HK-2 (cell line): ENCODE measurements at regions not wholly inside any gene's neighbourhood (a gene's known extent, or its start where the extent isn't known, plus 50 kb on each side); places are given as distances from the start of the nearest gene placed in this dataset.
"Not testable (repeated sequence)": the region's sequence is repeated elsewhere in the genome, so short reads cannot be mapped to it uniquely, and the experiment has no call there.

Experiments used
- DNase-seq: peaks from one replicate; pipeline ENCODE4 v3.0.0-alpha.2; 2018; ENCODE audit not compliant: unreplicated experiment

GRCh38 chr18:12179029-12179428 lies 75.1 kb upstream of the CIDEA start:
- not testable (repeated sequence) for DNase-seq

GRCh38 chr18:12179697-12180577 lies 74.2 kb upstream of the CIDEA start:
- DNase-seq: not testable (repeated sequence)

GRCh38 chr18:12198797-12199196 lies 55.4 kb upstream of the CIDEA start:
- DNase-seq: not testable (repeated sequence)

- peak; percentile 1 for DNase-seq
These were observed 54.0 kb upstream of the CIDEA start for GRCh38 chr18:12200186-12200585.
